ENCODE measurements at regions not wholly inside any gene's neighbourhood (a gene's known extent, or its start where the extent isn't known, plus 50 kb on each side); places are given as distances from the start of the nearest gene placed in this dataset.

GRCh38 chr17:77001487-77001886, 133.3 kb downstream of the MGAT5B start:
- intact Hi-C loops (cut with DNase I): no loop called here
- DNase-seq: peak in 1 of 10 donors; percentile 42

DNA sequence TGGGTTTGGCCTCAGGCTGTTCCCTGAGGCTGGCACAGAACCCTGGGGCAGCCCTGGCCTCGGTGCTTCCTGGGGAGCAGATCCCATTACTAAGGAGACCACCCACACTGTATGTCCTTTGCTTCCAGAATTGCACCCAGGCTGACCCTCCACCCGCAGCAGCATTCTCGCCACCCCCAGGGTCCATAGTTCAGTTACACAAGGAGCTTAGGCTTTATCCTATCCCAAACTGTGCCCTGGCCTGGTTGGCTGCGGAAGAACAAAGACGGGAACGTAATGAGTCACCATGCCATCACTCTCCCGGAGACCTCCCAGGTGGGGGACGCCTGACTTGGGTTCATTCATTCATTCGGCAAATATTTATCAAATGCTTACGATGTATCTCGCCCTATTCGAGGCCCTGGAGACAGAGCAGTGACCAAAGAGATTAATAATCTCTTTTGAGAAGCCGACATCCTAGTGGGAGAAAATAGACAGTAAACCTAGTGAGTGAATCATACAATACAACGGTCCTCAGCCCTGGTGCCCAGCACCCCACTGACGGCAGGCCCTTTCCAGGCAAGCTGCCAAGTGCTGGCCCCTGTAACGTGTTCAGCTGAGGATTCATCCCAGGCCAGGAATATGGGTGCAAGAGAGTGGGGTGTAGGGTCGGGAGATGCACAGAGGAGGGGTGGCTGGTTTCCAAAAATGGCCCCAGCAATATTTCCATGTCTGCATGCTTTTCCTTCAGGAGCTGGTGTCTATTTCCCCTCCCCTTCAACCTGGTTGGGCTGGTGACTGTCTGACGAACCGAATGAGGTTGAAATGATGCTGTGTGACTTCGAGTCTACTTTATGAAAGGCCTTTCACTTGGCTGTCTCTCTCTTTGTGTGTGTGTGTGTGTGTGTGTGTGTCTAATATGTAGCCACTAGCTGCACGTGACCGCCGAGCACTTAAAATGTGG, 134.2 kb downstream of the MGAT5B start:
- intact Hi-C loops (cut with DNase I): no loop called here
- peak in 1 of 10 donors; percentile 67 for DNase-seq

DNA sequence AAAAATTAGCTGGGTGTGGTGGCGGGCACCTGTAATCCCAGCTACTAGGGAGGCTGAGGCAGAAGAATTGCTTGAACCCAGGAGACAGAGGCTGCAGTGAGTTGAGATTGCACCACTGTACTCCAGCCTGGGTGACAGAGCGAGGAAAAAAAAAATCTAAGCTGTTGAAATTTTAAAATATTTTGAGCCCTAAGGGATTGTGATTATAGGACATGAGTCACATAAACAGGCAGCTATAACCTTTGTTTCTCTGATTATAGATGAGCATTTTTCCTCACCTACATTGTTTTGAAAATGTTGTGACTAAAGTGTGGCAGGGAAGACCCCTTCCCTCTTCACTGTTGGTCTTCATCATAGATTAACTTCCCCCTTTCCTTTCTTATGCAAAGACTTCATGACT, 135.5 kb downstream of the MGAT5B start:
- intact Hi-C loops (cut with DNase I): no loop called here
- no peak for DNase-seq

DNA sequence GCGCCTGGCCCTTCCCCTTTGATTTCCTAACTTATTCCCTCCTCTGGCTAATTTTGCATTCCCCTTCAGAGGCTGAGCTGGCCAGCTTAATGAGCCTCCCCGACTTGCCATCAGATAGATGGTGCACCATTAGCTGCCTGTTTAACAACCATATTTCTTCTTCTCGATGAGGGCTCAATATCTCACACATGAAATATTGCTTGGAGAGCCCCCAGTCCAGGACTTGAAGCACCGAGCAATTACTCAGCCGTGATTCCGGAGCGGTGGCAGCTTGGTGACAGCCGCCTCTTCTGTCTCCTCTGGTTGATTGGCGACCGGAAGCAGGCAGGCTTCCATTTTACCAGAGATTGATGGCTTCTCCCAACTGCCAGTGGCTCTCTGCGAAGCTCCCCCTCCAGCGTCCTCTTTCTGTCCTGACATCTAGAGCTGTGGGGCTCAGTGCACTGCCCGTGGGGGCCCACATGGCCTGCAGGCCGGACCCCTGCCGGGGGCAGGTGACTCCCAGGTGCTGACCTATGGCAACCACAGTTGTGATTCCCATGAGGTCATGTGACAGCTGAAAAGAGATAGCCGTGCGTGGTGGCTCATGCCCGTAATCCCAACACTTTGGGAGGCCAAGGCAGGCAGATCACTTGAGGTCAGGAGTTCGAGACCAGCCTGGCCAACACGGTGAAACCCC, 133.7 kb upstream of the SEC14L1 start:
- intact Hi-C loops (cut with DNase I): no loop called here

GRCh38 chr17:77009877-77010276, 130.9 kb upstream of the SEC14L1 start:
- intact Hi-C loops (cut with DNase I): loop anchor here (2.0 kb wide), 1 partner anchor 47 kb away; no protein-coding TSS in a partner anchor

More for the DNA sequence above, 133.7 kb upstream of the SEC14L1 start:
- peak in 1 of 10 donors; percentile 65 for DNase-seq

GRCh38 chr17:77010667-77011066, 130.1 kb upstream of the SEC14L1 start:
- no peak for DNase-seq
- intact Hi-C loops (cut with DNase I): loop anchor here (2.0 kb wide), 1 partner anchor 46 kb away; no protein-coding TSS in a partner anchor

More at GRCh38 chr17:77009877-77010276, 130.9 kb upstream of the SEC14L1 start:
- DNase-seq: no peak

GRCh38 chr17:77011173-77012011, 129.4 kb upstream of the SEC14L1 start:
- intact Hi-C loops (cut with DNase I): loop anchor here (2.0 kb wide), 1 partner anchor 45 kb away; no protein-coding TSS in a partner anchor
- peak in 4 of 10 donors; percentile 27 to 58 (median 52) for DNase-seq

GRCh38 chr17:77018504-77018903, 122.3 kb upstream of the SEC14L1 start:
- no peak for DNase-seq

GRCh38 chr17:77019893-77020379, 120.8 kb upstream of the SEC14L1 start:
- peak in 1 of 10 donors; percentile 24 for DNase-seq
- intact Hi-C loops (cut with DNase I): no loop called here

More at GRCh38 chr17:77018504-77018903, 122.3 kb upstream of the SEC14L1 start:
- intact Hi-C loops (cut with DNase I): no loop called here

- intact Hi-C loops (cut with DNase I): no loop called here
- no peak for DNase-seq
These were observed 119.8 kb upstream of the SEC14L1 start for GRCh38 chr17:77020973-77021372.

DNA sequence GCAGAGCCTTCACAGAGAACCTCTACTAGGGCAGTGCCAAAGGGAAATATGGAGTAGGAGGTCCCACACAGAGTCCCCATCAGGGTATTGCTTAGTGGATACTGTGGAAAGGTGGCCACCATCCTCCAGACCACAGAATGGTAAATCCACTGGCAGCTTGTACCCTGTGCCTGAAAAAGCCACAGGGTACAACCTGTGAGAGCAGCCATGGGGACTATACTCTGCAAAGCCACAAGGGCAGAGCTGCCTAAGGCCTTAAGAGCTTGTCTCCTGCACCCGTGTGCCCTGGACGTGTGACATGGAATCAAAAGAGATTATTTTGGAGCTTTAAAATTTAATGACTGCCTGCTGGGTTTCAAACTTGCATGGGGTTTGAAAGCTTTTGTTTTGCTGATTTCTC, 118.0 kb upstream of the SEC14L1 start:
- intact Hi-C loops (cut with DNase I): no loop called here
- DNase-seq: no peak

GRCh38 chr17:77025781-77026180, 115.0 kb upstream of the SEC14L1 start:
- intact Hi-C loops (cut with DNase I): no loop called here
- no peak for DNase-seq

GRCh38 chr17:77027271-77027889, 113.4 kb upstream of the SEC14L1 start:
- intact Hi-C loops (cut with DNase I): no loop called here

GRCh38 chr17:77028900-77029299, 111.9 kb upstream of the SEC14L1 start:
- intact Hi-C loops (cut with DNase I): no loop called here
- DNase-seq: no peak

More at GRCh38 chr17:77027271-77027889, 113.4 kb upstream of the SEC14L1 start:
- DNase-seq: no peak

DNA sequence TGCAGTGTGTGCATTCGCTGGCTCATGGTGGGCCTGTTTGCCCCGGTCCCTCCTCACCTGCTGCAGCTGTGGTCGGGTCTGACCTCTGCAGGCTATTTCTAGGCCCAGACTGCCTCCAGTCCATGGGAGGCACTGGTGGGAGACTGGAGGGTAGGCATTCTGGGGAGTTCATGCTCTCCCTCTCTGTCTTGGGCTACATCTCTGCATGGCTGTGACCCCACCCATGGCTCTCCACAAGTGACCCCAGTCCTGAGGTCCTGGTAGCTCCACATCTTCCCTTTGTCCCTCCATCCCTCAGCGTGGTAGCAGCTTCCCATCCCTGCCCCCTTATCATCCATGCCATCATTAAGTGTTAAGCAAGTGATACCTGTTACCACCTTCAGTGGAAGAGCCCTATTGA, 107.8 kb upstream of the SEC14L1 start:
- intact Hi-C loops (cut with DNase I): no loop called here
- DNase-seq: peak in 1 of 10 donors; percentile 22

GRCh38 chr17:77033892-77034404, 106.8 kb upstream of the SEC14L1 start:
- intact Hi-C loops (cut with DNase I): no loop called here
- peak in 1 of 10 donors; percentile 20 for DNase-seq

GRCh38 chr17:77034677-77035424, 105.9 kb upstream of the SEC14L1 start:
- DNase-seq: peak in 1 of 10 donors; percentile 51
- intact Hi-C loops (cut with DNase I): no loop called here

- intact Hi-C loops (cut with DNase I): no loop called here
- DNase-seq: peak in 1 of 10 donors; percentile 49
These were observed 105.2 kb upstream of the SEC14L1 start for GRCh38 chr17:77035526-77035925.
